ENCODE measurements at regions not wholly inside any gene's neighbourhood (a gene's known extent, or its start where the extent isn't known, plus 50 kb on each side); places are given as distances from the start of the nearest gene placed in this dataset.
"Not testable (repeated sequence)": the region's sequence is repeated elsewhere in the genome, so short reads cannot be mapped to it uniquely, and the experiment has no call there.

DNA sequence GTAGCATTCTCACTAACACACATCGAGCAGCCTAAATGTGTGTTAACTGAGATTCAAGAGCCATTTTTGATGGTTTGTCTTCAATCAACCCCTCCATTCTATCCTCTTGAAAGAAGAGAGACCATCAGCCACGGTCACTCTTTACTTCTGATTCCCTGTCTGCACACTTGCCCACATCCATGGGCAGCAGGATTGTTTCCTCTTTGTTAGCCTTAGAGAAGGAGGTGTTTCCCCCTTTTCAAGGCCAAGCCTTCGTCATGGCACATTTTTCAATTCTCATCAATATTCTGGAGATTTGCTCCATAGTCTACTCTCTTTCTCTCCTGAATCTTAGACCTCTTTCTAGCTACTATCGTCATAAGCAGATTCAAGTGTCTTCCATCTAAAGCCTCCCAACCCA, 522.4 kb upstream of the NAALADL2 start:
- no peak for DNase-seq

DNA sequence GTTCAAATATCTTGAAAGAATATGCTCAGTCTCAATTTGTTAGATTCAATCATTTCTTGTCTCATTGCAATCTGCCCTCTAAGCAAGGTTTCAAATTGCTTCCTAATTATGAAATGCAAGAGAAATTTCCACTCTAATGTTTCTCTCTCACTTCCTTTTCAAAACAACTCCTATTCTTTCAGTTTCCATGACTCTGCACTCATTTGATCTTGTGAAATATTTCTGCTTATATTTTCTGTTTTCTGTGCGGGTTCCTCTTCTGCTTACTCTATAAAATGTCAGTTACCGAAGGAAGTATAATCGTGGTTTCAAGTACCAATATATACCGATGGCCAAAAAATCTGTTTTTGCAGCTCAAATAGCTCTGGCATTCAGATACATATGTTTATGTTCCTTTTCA, 521.9 kb upstream of the NAALADL2 start:
- DNase-seq, result no peak

DNA sequence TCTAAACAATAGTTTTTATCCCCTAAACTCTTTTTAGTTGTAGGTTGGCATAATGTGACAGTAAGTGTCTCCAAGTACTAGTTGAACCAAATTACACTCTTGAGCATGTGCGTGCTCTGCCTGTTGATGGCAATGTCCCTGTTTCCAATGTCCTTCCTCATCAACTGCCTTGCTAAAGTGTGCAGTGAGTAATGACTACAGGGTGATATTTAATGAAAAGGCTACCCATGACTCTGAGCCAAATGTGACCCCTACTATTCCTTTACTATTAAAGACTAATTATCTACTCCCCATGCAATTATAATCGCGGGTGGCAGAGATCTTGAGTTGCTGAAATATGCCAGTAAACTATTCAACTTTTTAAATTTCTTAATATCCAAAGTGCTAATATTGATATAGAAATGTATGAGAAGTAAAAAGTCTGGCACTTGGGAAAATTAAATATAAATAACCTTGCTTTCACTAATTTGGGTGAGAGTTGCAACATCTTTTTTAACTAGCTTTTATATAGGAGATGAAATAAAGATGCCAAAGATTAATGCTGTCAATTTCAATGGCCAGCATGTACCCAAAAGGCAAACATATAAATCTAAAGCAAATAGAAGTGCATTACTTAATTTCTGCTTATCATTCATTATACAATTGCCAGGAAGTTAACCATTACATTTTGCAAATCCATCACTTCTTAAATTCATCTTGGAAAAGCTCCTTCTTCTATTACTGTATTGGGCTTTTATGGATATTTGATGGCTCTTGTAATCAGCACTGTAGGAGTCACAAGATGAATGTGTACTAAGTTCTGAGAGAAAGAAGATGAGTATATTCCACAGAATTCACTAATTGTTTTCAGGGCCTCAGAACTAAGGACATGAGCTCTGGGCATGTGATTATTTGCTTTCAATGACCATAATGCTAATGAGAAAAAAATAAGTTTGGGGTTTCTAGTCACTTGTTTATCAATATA, 518.2 kb upstream of the NAALADL2 start:
- DNase-seq, result no peak

DNA sequence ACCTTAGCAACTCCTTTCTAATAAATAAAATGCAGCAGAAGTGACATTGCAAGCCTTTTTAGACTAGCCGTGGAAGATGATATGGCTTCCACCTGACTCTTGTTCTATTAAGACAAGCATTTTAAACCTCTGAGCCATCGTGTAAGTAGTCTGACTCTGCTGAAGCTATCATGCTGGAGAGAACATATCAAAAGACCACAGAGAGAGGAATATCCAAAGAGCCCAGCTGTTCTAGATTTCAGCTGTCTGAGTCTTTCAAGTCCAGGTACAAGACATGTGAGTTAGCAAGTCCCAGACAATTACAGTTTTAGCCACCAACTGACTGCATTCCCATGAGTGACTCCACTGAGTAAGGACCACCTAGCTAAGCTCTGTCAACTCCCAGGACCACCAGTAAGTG, 517.0 kb upstream of the NAALADL2 start:
- no peak for DNase-seq

DNA sequence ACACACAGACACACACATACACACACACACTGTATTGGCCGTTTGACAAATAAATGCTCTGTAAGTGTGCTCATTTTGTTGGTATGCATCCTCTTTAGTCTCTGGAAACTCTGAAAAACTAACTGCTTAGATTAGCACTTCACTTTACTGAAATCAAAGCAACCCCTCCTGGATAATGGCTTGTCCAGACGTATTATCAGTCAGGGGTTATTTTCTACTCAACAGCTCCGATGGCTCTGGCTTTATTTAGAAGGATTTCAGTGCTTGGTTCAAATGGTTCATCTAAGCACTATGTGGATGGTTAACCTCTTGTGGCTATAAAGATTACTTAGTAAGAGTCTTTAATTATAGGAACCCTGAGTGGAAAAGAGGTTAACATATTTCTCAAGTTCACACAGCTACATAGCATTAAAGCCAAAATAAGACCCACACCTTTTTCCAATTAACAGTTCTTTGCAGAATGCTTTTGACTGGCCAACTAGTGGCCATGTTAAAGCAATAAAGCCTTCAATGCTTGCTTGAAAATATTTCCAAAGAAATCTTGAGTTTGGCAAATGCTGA, 516.1 kb upstream of the NAALADL2 start:
- DNase-seq, result no peak

DNA sequence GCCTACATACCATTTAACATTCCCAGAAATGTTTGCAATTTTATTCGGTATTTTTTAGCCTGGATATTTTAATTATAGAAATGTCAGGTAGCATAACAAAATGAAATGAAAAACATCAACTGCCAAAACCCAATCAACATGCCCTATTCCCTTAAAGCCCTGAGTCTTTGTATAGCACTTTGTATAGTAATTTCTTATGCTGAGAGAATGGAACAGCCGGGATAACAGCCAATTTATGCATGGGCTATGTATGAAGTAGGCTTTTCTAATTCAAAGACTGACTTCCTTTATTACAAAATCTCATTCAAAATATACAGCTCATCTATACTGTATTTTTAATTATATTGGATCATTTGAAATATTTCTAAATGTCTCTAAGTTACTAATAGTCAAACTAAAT, 513.0 kb upstream of the NAALADL2 start:
- DNase-seq, result no peak

DNA sequence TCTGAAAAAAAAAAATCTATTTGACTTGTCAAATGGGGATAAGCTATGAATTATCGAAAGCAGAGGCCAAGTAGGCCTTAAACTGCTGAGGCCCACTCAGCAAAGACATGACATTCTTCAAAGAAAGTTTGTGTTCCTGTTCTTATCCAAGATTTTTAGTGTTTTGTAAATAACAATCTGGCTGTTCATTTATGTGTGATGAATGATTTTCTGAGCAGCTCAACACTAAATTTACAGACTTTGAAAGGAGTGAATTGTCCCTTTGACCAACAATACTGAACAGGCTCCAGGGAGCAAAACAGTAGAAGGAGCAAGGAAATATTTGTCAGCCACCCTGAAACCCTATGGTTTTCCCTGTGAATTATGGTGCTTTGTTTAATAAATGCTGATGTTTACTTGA, 512.6 kb upstream of the NAALADL2 start:
- DNase-seq, result no peak

DNA sequence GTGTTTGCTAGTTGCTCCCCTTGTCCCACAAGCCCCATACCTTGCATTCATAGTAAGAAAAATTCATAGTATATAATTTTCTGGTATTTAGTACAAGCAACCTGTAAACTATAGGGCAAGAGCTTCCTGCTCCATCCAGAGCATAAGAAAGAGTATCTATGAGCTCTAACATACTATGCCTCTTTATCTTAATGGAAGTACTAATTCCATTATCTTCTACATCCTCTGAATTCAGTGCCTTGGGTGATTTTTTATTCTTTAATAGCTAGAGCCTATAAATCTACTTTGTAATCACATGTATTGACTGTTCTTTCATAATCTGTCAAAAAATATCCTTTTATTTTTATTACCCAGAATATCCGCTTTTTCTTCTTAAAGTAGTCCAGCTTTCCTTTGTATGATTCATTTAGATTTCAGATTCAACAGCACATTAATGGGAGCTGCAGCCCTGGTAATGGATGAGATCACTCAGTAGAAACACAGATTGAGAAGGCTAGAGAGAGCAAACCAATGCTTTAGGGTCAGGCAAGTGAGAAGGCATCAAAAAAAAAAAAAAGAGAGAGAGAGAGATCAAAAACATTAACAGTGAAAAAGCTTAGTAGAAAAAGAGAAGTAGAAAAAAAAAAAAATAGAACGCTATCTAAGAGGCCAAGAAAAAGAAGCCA, 511.5 kb upstream of the NAALADL2 start:
- no peak for DNase-seq

DNA sequence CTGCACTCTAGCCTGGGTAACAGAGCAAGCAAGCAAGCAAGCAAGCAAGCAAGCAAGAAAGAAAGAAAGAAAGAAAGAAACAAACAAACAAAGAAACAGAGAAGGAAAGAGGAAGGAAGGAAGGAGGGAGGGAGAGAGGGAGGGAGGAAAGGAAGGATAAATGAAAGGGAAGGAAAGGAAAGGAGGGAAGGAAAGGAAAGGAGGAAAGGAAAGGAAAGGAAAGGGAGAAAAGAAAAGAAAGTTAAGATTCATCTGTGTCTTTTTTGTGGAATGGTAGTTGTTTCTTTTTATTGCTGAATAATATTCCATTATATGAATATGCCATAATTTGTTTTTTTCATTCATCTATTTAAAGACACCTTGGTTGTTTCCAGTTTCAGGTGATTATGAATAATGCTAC, 506.9 kb upstream of the NAALADL2 start:
- no peak for DNase-seq

DNA sequence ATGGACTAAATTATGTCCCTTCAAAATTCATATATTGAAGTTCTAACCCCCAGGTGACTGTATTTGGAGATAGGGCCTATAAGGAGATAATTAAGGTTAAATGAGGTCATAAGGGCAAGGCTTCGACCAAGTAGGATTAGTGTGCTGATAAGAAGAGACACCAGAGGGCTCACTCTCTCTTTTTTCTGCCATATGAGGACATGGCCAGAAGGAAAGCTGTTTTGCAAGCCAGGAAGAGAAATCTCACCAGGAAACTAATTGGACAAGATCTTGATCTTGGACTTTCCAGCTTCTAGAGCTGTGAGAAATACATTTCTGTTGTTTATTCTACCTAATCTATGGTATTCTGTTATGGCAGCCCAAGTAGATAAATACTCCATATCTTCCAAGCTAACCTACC, 503.6 kb upstream of the NAALADL2 start:
- no peak for DNase-seq

DNA sequence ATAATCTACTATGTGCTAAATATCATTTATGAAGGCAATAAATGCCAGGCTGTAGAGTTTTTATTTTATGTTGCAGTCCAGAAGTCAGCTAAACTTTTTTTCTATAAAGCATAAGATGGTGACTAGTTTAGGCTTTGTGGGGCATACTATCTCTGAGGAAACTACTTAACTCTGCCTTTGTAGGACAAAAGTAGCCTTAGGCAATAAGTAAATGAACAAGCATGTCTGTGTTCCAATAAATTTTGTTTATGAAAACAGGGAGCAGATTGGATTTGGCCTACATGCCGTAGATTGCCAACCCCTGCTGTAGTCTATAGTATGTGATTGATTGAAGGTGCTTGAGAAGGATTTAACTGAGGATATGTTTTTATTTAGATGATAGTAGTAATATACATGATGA, 502.5 kb upstream of the NAALADL2 start:
- DNase-seq, result no peak

DNA sequence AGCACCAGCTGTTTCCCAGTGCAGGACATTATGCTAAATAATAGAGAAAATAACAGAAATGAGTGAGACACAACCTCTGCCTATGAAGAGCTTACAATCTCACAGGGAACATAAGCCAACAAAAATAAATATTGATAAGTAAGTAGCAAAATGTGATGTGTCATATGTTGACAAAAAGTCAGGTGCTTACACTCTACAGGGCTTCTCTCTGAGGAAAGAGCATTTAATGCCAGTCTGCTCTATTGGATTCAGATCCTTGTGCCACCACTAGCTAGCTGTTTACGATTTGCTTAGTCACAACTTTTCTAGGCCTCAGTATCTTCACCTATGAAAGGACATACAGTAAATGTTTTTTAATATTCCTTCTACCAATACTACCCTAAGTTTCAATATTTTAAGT, 500.9 kb upstream of the NAALADL2 start:
- DNase-seq, result no peak

DNA sequence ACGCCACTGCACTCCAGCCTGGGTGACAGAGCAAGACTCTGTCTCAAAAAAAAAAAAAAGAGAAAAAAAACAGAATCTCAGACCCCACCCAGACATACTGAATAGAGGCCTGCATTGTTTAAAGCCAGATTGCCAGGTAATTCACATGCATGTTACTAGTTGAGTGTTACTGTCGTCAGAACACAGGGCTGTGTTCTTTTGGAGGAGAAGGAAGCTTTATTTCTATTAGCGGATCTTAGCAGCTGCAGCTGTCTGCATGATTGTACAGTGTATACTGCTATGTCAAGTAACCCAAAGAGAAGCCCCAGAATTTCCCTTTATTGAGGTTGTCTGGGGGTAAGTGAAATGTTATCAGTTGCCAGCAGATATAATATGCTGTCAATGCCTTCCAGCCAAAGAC, 496.6 kb upstream of the NAALADL2 start:
- DNase-seq, result no peak

DNA sequence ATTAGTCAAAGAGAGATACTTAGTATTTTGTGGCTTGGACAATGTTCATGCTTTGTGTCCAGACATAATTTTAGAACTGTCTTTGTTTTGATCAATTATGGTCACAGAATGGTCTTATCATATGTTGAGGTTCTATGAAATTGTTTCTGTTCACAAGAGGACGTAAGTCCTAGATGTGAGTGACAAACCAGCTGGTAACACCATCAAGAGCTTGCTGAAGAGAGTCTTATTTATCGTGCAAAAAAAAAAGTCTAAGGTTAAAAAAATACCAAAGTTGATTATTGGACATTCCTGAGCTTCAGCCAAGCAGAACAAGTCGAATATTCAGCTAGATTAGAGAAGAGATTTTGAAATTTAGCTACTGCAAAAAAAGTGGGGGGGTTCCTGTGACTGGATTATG, 495.9 kb upstream of the NAALADL2 start:
- DNase-seq, result no peak

DNA sequence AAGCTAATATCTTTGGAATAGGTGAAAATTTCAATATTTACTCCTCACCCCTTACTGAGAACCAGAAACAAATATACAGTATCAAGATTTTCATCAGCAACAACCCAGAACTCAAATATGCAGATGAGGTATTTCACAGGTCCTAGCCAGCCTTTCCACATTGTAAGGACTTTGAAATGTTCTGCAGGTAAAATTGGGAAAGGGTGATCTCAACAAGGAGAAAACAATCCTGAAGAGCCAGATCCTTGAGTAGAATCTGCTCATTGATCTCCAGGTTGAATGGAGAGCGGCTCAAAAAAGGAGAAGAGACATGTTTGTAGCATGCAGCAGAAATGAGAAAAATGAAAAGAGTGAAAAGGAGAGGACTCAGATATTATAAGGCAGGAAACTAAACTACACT, 493.3 kb upstream of the NAALADL2 start:
- no peak for DNase-seq

DNA sequence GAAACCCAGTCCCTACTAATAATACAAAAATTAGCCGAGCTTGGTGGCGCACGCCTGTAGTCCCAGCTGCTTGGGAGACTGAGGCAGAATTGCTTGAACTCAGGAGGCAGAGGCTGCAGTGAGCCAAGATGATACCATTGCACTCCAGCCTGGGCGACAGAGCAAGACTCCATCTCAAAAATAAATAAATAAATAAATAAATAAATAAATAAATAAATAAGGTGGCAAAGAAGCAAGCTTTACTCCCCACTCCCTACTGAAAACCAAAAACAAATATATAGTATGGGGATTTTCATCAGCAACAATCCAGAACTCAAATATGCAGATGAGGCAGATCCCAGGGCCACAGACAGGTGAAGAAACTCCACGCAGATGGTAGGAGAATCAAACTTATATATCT, 492.2 kb upstream of the NAALADL2 start:
- DNase-seq, result not testable (repeated sequence)

DNA sequence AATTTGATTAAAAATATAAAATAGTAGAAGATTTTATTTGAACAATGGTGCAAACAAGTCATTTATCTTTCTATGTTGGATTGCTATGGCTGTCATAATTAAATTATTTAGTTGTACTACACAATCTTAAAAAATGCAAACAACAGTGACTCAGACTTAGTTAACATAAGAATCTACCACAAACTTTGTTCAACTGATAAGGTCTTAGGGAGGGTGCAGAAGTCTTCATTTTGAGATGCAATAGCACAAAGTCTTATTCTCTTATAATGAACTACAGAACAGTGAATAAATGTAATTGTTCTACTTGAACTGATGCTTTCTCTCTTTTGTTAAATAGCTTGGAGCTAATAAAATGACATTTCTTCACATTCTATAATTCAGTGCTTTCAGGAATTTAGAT, 482.8 kb upstream of the NAALADL2 start:
- DNase-seq, result no peak

DNA sequence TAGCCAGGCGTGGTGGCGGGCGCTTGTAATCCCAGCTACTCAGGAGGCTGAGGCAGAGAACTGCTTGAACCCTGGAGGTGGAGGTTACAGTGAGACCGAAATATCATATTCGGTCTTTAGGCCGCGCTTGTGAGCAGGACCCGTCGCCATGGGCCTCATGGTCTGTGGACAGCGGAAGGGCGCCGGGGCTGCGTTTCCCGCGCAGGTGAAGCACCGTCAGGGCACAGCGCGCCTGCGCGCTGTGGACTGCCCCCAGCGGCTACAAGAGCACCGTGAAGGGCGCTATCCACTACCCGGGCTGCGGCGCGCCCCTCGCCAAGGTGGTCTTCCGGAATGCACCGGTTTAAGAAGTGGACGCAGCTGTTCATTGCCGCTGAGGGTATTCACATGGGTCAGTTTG, 482.0 kb upstream of the NAALADL2 start:
- DNase-seq, result no peak

DNA sequence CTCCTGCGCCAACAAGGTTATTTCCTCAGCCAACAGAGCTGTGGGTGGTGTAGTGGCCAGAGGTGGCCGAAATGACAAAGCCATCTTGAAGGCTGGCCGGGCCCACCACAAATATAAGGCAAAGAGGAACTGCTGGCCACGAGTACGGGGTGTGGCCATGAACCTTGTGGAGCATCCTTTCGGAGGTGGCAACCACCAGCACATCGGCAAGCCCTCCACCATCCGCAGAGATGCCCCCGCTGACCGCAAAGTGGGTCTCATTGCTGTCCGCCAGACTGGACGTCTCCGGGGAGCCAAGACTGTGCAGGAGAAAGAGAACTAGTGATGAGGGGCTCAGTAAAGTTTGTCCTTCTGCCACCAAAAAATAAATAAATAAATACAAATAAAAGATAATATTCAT, 481.4 kb upstream of the NAALADL2 start:
- no peak for DNase-seq

DNA sequence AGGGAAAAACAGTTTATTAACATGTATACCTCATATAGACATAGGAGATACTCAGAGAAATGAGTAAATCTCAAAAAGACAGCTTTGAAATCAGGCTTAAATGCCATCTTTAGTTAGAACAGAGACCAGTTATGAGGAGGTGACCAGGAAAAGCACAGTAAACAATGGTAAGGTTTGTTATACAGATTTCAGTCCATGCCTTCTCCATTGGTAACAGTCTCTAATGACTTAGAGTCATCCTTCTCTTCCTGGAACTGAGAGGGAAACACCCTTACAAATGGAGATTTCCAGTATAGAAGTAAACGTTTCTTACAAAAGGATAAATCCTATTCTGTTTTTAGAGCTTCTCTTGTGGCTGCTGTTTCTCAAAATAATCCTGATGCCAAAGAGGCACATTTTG, 476.3 kb upstream of the NAALADL2 start:
- DNase-seq, result no peak

DNA sequence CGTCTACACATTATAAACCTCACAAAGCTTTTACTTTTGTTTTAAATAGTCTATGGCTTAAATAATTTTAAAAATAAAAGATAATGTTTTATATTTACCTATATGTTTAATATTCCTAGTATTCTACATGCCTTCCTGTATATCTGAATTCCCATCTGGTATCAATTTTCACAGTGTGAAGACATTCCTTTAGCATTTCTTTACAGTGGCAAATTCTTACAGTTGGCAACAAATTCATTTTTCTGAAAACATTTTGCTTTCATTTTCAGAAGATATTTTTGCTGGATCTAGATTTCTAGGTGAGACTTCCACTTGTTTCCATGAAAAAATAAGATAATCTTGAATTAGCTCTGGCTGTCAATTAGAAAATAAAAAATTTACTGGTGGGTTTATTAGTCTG, 471.4 kb upstream of the NAALADL2 start:
- DNase-seq, result no peak

DNA sequence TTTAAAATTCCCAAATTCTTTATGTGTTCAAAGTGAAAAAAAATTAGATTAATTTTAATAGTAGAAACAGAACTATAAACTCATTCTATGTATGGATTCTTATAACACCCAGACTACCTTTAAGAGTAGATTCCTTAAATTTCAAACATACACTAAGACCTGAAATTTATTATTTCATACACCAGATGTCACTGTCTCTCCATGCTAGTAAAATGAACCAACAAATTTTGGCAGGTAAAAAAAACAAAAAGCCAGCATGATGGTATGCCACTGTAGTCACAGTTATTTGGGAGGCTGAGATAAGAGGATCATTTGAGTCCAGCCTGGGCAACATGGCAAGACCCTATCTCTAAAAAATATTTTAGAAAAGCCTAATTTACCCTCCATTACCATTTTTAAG, 461.3 kb upstream of the NAALADL2 start:
- no peak for DNase-seq

DNA sequence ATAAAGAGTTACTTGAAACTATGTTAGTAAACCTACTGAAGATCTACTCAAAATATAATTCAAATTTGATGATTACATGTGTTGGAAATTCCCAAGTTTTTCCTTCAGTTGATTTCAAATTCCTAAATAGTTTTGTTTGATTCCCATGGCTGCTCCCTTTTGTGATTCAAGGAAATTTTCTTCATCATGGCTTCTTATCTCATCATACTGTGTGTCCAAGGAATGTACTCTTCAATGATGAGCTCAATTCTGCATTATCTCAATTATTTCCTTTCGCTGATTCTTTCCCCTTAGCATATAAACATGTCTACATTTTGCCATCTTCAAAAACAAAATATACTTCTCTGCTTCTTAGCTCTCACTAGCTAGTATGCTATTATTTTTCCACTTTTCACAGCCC, 460.4 kb upstream of the NAALADL2 start:
- no peak for DNase-seq

DNA sequence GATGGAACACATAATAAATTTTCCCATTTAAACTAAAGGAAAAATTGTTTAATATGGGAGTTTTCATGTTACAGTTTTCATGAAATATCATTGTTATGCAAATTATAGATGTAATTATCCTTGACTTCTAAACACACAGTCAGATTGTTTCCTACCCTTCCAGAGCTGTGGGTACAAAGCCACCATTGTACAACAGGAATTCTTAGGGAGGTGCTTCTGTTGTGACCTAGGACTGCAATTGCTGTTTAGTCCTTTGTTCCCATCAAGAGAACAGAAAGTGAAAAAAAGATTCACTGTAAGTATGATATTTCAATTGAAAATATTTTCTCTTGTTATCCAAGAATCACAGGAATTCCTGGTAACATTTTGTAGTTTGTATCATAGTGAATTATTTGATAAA, 455.3 kb upstream of the NAALADL2 start:
- no peak for DNase-seq
